Natural killer cell (primary cell): ENCODE measurements at regions not wholly inside any gene's neighbourhood (a gene's known extent, or its start where the extent isn't known, plus 50 kb on each side); places are given as distances from the start of the nearest gene placed in this dataset.

ENCODE experiments used
- ATAC-seq, 3 donors: fragments of 150-1000 bp in 2 of 3; fragments of 200-7000 bp in 1 of 3; cut with Tn5 transposase; 1 replicate in 1 of 3; 2 replicates in 2 of 3; pipeline ENCODE4 v1.10.0; 2021; ENCODE audit warnings: mild to moderate bottlenecking in 2 of 3, moderate library complexity in 2 of 3
- DNase-seq, 2 donors: peaks; one replicate each; pipeline versions ENCODE4 v3.0.0 to v3.0.0-alpha.2; 2013 to 2021; ENCODE audit warnings: mixed read lengths in 1 of 2
- H3K27ac ChIP-seq: one replicate; pipeline ENCODE4 v1.5.1; 2013; ENCODE audit warnings: mild to moderate bottlenecking, low read length
- H3K27me3 ChIP-seq: one replicate; pipeline ENCODE4 v1.6.1; 2013; ENCODE audit warnings: low read length; ENCODE audit not compliant: control insufficient read depth, insufficient read depth
- H3K36me3 ChIP-seq: one replicate; pipeline ENCODE4 v1.6.1; 2013; ENCODE audit warnings: low read length; ENCODE audit not compliant: control insufficient read depth, insufficient read depth
- H3K4me1 ChIP-seq: one replicate; pipeline ENCODE4 v1.6.1; 2013; ENCODE audit warnings: low read length; ENCODE audit not compliant: control insufficient read depth, insufficient read depth
- H3K4me3 ChIP-seq: one replicate; pipeline ENCODE4 v1.5.1; 2013; ENCODE audit warnings: low read length
- H3K9me3 ChIP-seq: one replicate; pipeline ENCODE4 v1.6.1; 2013; ENCODE audit warnings: low read length; ENCODE audit not compliant: control insufficient read depth, insufficient read depth
- H3K27ac Mint-ChIP-seq, 2 donors: one replicate each; pipeline ENCODE4 v1.8.0; 2022; ENCODE audit warnings: mild to moderate bottlenecking in 2 of 2, mixed read lengths in 2 of 2, moderate library complexity in 1 of 2
- H3K27me3 Mint-ChIP-seq, 2 donors: one replicate each; pipeline ENCODE4 v1.8.0; 2022; ENCODE audit warnings: low read depth in 2 of 2, mixed read lengths in 2 of 2
- H3K36me3 Mint-ChIP-seq: one replicate; pipeline ENCODE4 v1.8.0; 2022; ENCODE audit warnings: mixed read lengths
- H3K4me1 Mint-ChIP-seq, 2 donors: one replicate each; pipeline ENCODE4 v1.8.0; 2022; ENCODE audit warnings: mixed read lengths in 2 of 2
- H3K4me3 Mint-ChIP-seq: one replicate; pipeline ENCODE4 v1.8.0; 2022; ENCODE audit warnings: mild to moderate bottlenecking, moderate library complexity, mixed read lengths
- H3K9me3 Mint-ChIP-seq, 2 donors: one replicate each; pipeline ENCODE4 v1.8.0; 2022; ENCODE audit warnings: mixed read lengths in 2 of 2
- CTCF ChIP-seq: fragments of 200-600 bp; IDR thresholded peaks from one replicate; pipeline ENCODE4 v1.8.0; 2022; ENCODE audit warnings: antibody characterized with exemption
- WGBS: methylation state at CpG from one replicate; pipeline ENCODE4 v1.1.7; 2013; ENCODE audit warnings: missing lambda C conversion rate; ENCODE audit not compliant: insufficient coverage; 5-methylcytosine and 5-hydroxymethylcytosine counted together
- intact Hi-C: fragments of 100-400 bp; cut with micrococcal nuclease; formaldehyde crosslinking; loops from one replicate; pipeline ENCODE4 v1.14.2; 2022

GRCh38 chr7:42373285-42373684 is 136.3 kb upstream of the GLI3 start:
- no CpG with 5 or more reads among the region's 1 CpG for WGBS
- H3K4me1 ChIP-seq = no peaks in the 10 kb centered on the region
- Mint-ChIP-seq H3K36me3 (no peaks in the 10 kb centered on the region), H3K4me1 (no peaks in the 10 kb centered on the region), H3K9me3 (peaks cover 4 to 5% of the 10 kb centered on the region in 2 donors), H3K27me3 (peaks cover 0 to 18% of the 10 kb centered on the region in 2 donors), H3K27ac (no peak overlapping the region), H3K4me3 (no peak overlapping the region)
- H3K4me3 ChIP-seq = no peak overlapping the region
- H3K36me3 ChIP-seq = no peaks in the 10 kb centered on the region
- DNase-seq (no peak), ATAC-seq (no peak)
- no peak overlapping the region for H3K27ac ChIP-seq
- intact Hi-C loops = no loop called here
- no peak for TF ChIP-seq CTCF
- peaks cover 5% of the 10 kb centered on the region for H3K9me3 ChIP-seq
- H3K27me3 ChIP-seq = no peaks in the 10 kb centered on the region

- Mint-ChIP-seq H3K27me3 (peaks cover 0 to 19% of the 10 kb centered on the region in 2 donors), H3K4me1 (no peaks in the 10 kb centered on the region), H3K27ac (no peak overlapping the region), H3K9me3 (peaks cover 6 to 7% of the 10 kb centered on the region in 2 donors), H3K4me3 (no peak overlapping the region), H3K36me3 (no peaks in the 10 kb centered on the region)
- Histone ChIP-seq H3K27ac (no peak overlapping the region), H3K4me1 (no peaks in the 10 kb centered on the region), H3K27me3 (no peaks in the 10 kb centered on the region), H3K36me3 (no peaks in the 10 kb centered on the region), H3K4me3 (no peak overlapping the region), H3K9me3 (peaks cover 5% of the 10 kb centered on the region)
- 79% methylated on average over 3 of the region's 3 CpGs for WGBS
- TF ChIP-seq CTCF = no peak
- ATAC-seq (no peak), DNase-seq (no peak)
- intact Hi-C loops = no loop called here
Measured at GRCh38 chr7:42372479-42372878, 135.5 kb upstream of the GLI3 start.

GRCh38 chr7:42359946-42360345 is 122.9 kb upstream of the GLI3 start:
- TF ChIP-seq CTCF = no peak
- intact Hi-C loops = no loop called here
- Histone ChIP-seq H3K4me1 (no peaks in the 10 kb centered on the region), H3K36me3 (no peaks in the 10 kb centered on the region), H3K27ac (no peak overlapping the region), H3K9me3 (no peaks in the 10 kb centered on the region), H3K27me3 (no peaks in the 10 kb centered on the region), H3K4me3 (no peak overlapping the region)
- Mint-ChIP-seq H3K27ac (no peak overlapping the region), H3K36me3 (no peaks in the 10 kb centered on the region), H3K27me3 (no peaks in the 10 kb centered on the region), H3K4me3 (no peak overlapping the region), H3K9me3 (peaks cover 2 to 9% of the 10 kb centered on the region in 2 donors), H3K4me1 (no peaks in the 10 kb centered on the region)
- ATAC-seq (no peak), DNase-seq (no peak)
- 14% methylated on average over 1 of the region's 1 CpG for WGBS

- Mint-ChIP-seq H3K36me3 (no peaks in the 10 kb centered on the region), H3K4me1 (no peaks in the 10 kb centered on the region), H3K9me3 (no peaks in the 10 kb centered on the region), H3K27me3 (peaks cover 0 to 18% of the 10 kb centered on the region in 2 donors), H3K27ac (no peak overlapping the region), H3K4me3 (no peak overlapping the region)
- ATAC-seq (no peak), DNase-seq (no peak)
- Histone ChIP-seq H3K27me3 (no peaks in the 10 kb centered on the region), H3K27ac (no peak overlapping the region), H3K4me3 (no peak overlapping the region), H3K36me3 (no peaks in the 10 kb centered on the region), H3K9me3 (no peaks in the 10 kb centered on the region), H3K4me1 (no peaks in the 10 kb centered on the region)
- 93% methylated on average over 5 of the region's 5 CpGs for WGBS
- intact Hi-C loops = no loop called here
- TF ChIP-seq CTCF = no peak
Measured at GRCh38 chr7:42351316-42351935, 114.4 kb upstream of the GLI3 start.
